Vagina (tissue), 2 donors: ENCODE measurements at regions not wholly inside any gene's neighbourhood (a gene's known extent, or its start where the extent isn't known, plus 50 kb on each side); places are given as distances from the start of the nearest gene placed in this dataset.

Source experiments
- DNase-seq, 2 donors: peaks; one replicate each; pipeline ENCODE4 v3.0.0-alpha.2; 2017; ENCODE audit errors: extremely low spot score in 2 of 2
- H3K27ac ChIP-seq: fragments of 200-600 bp; sonication (generic); one replicate; pipeline ENCODE4 v1.5.1; 2019
- H3K27me3 ChIP-seq: fragments of 200-600 bp; sonication (generic); one replicate; pipeline ENCODE4 v1.5.1; 2019
- H3K36me3 ChIP-seq, 2 donors: fragments of 200-600 bp; sonication (generic); one replicate each; pipeline ENCODE4 v1.5.1; 2017 to 2019
- H3K4me1 ChIP-seq: fragments of 200-600 bp; sonication (generic); one replicate; pipeline ENCODE4 v1.5.1; 2019
- H3K4me3 ChIP-seq, 2 donors: fragments of 200-600 bp; sonication (generic); 1 replicate in 1 of 2; 2 replicates in 1 of 2; pipeline ENCODE4 v1.5.1; 2016 to 2019
- H3K9me3 ChIP-seq: fragments of 200-600 bp; sonication (generic); one replicate; pipeline ENCODE4 v1.5.1; 2019
- CTCF ChIP-seq, 3 experiments: fragments of 450-650 bp in 2 of 3; fragments of 200-600 bp in 1 of 3; sonication (generic) in 1 of 3; IDR thresholded peaks; one replicate each; pipeline ENCODE4 v1.5.1; 2017 to 2019; ENCODE audit warnings: antibody characterized with exemption in 3 of 3, mild to moderate bottlenecking in 2 of 3, moderate library complexity in 2 of 3
- POLR2A ChIP-seq, 2 donors: fragments of 450-650 bp; IDR thresholded peaks; one replicate each; pipeline ENCODE4 v1.6.1; 2017; ENCODE audit warnings: antibody characterized with exemption in 2 of 2, mild to moderate bottlenecking in 2 of 2, moderate library complexity in 2 of 2
- POLR2AphosphoS5 ChIP-seq, 2 donors: sonication (generic); formaldehyde crosslinking; IDR thresholded peaks; one replicate each; pipeline ENCODE4 v1.9.0; 2017; ENCODE audit warnings: antibody characterized with exemption in 2 of 2, mild to moderate bottlenecking in 2 of 2, low read depth in 1 of 2; ENCODE audit not compliant: insufficient read depth in 1 of 2
- intact Hi-C: fragments of 100-400 bp; cut with DNase I; formaldehyde crosslinking; loops from one replicate; pipeline ENCODE4 v1.15.1; 2023

DNA sequence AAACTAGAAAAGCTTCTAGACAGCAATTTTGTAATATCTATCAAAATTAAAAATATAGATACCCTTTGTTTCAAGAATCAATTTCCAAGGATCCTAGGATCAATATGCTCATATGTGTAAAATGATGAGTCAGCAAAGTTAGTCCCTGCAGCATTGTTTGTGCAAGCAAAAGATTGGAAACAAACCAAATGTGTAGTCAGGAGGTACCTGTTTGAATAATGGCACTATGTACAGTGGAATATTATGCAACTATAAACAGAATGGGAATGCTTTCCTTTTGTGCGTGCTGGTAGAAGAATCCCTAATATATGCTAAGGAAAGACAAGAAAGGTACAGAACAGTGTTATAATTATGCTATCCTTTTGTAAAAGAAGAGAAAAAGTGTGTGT, 58.5 kb upstream of the PJA2 start:
- Histone ChIP-seq H3K9me3 (no peaks in the 10 kb centered on the region), H3K4me3 (no peak overlapping the region), H3K4me1 (peaks cover 7% of the 10 kb centered on the region), H3K36me3 (no peaks in the 10 kb centered on the region), H3K27ac (no peak overlapping the region), H3K27me3 (no peaks in the 10 kb centered on the region)
- no peak for DNase-seq
- intact Hi-C loops, result no loop called here
- no peak for TF ChIP-seq CTCF (IDR thresholded peaks at IDR 0.05)
- no peak for TF ChIP-seq POLR2A (IDR thresholded peaks at IDR 0.05)
- no peak for TF ChIP-seq POLR2AphosphoS5 (IDR thresholded peaks at IDR 0.05; ENCODE audit: insufficient read depth in 1 of 2, low read depth in 1 of 2)

- H3K9me3 ChIP-seq, result no peaks in the 10 kb centered on the region
- H3K36me3 ChIP-seq, result no peaks in the 10 kb centered on the region
- H3K4me1 ChIP-seq, result peaks cover 7% of the 10 kb centered on the region
- intact Hi-C loops, result no loop called here
- no peaks in the 10 kb centered on the region for H3K27me3 ChIP-seq
- DNase-seq, result no peak
- H3K4me3 ChIP-seq, result no peak overlapping the region
- no peak overlapping the region for H3K27ac ChIP-seq
- TF ChIP-seq POLR2AphosphoS5 (IDR thresholded peaks at IDR 0.05; ENCODE audit: insufficient read depth in 1 of 2, low read depth in 1 of 2) (no peak), CTCF (IDR thresholded peaks at IDR 0.05) (no peak), POLR2A (IDR thresholded peaks at IDR 0.05) (no peak)
These were observed 57.3 kb upstream of the PJA2 start for GRCh38 chr5:109467058-109467457.
